Stimulated activated naive CD8-positive, alpha-beta T cell treated with anti-CD3 and anti-CD28 coated beads, Interleukin-15, Interleukin-2, amounts not matched to agents 100 ng/mL and 50 ng/mL, for 24 hours (primary cell): ENCODE measurements at regions not wholly inside any gene's neighbourhood (a gene's known extent, or its start where the extent isn't known, plus 50 kb on each side); places are given as distances from the start of the nearest gene placed in this dataset.

ENCODE experiments used
- H3K27ac Mint-ChIP-seq: one replicate; pipeline ENCODE4 v1.8.0; 2021; ENCODE audit warnings: mild to moderate bottlenecking, mixed read lengths
- H3K27me3 Mint-ChIP-seq: one replicate; pipeline ENCODE4 v1.8.0; 2021; ENCODE audit warnings: mixed read lengths
- H3K36me3 Mint-ChIP-seq: one replicate; pipeline ENCODE4 v1.8.0; 2021; ENCODE audit warnings: low read depth, mixed read lengths
- H3K4me1 Mint-ChIP-seq: one replicate; pipeline ENCODE4 v1.8.0; 2021; ENCODE audit warnings: low read depth, mixed read lengths
- H3K4me3 Mint-ChIP-seq: one replicate; pipeline ENCODE4 v1.8.0; 2021; ENCODE audit warnings: mild to moderate bottlenecking, mixed read lengths
- H3K9me3 Mint-ChIP-seq: one replicate; pipeline ENCODE4 v1.8.0; 2021; ENCODE audit warnings: mixed read lengths

DNA sequence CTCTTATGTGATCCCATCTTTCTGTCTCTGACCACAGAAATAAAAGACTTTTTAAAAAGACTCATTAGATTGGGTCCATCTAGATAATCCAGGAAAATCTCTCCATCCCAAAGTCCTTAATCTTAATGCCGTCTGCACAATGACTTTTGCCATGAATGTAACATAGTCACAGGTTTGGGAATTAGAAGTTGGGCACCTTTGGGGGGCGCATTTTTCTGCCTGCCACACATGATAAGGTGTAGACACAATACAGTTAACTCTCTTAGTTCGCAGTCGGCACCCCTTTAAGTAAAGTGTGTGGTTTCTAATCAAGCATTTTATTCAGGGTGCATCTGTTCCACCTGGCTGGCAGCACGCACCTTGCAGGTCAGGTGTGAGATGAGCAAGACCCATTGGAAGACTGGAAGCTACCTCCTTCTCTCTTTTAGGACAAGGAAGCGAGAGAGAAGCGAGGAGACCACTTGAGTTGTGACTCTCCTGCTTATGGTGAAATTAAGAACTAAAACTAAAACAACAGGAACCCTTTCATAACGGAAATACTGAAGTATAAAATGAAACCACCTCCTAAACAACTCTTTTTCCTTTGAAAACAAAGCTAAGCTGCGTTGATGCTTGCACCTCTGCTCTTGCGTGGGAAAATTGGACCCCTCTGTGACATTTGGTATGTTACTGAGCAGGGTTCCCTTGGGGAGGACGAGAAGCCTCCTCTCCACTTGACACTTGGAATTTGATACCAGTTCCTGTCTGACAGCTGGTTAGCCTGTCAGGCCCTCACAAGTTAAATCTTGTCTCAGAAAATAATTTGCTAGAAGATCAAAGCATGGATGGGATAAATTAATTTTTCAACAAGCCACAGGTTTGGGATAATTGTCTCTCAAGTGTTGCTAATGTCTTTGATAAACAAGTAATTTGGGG is 304.6 kb upstream of the DMRT1 start:
- Mint-ChIP-seq H3K27me3 (peaks cover 4% of the 10 kb centered on the region), H3K4me1 (peaks cover 6% of the 10 kb centered on the region), H3K36me3 (peaks cover 4% of the 10 kb centered on the region), H3K27ac (no peak overlapping the region), H3K9me3 (no peaks in the 10 kb centered on the region), H3K4me3 (peak overlapping the region; percentile 28)

DNA sequence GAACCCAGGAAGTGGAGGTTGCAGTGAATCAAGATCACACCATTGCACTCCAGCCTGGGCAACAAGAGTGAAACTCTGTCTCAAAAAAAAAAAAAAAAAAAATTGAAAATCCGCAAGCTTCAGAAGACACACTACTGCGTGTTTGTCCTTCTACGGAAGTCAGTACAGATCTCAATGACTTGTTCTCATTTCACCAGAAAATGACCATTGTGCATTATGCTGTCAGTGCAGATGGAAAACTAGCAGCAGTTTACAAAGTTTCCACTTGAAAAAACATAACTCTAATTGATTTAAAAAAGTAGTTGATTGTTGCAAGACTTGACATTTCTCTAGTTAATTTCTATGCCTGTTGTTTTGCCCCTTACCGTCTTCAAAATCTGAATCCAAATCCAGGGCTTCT is 298.0 kb upstream of the DMRT1 start:
- no peak overlapping the region for H3K4me3 Mint-ChIP-seq
- no peaks in the 10 kb centered on the region for H3K9me3 Mint-ChIP-seq
- peaks cover 4% of the 10 kb centered on the region for H3K36me3 Mint-ChIP-seq
- peaks cover 7% of the 10 kb centered on the region for H3K4me1 Mint-ChIP-seq
- no peak overlapping the region for H3K27ac Mint-ChIP-seq
- peaks cover 4% of the 10 kb centered on the region for H3K27me3 Mint-ChIP-seq

DNA sequence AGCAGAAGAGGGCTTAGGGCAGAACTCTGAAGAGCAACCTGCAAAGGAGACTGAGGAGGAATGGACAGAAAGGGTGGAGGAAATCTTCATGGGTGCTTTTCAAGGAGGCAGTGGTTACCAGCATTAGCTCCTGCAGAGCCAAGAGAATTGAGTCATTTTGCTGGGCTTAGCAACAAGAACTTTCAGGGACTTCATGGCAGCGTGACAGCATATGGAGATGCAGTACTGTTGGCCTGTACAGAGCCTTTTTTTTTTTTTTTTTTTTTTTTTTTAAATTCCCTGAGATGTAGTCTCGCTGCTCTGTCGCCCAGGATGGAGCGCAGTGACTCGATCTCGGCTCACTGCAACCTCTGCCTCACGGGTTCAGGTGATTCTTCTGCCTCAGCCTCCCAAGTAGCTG is 296.0 kb upstream of the DMRT1 start:
- Mint-ChIP-seq H3K4me3 (no peak overlapping the region), H3K4me1 (peaks cover 7% of the 10 kb centered on the region), H3K27ac (no peak overlapping the region), H3K36me3 (no peaks in the 10 kb centered on the region), H3K9me3 (no peaks in the 10 kb centered on the region), H3K27me3 (no peaks in the 10 kb centered on the region)

DNA sequence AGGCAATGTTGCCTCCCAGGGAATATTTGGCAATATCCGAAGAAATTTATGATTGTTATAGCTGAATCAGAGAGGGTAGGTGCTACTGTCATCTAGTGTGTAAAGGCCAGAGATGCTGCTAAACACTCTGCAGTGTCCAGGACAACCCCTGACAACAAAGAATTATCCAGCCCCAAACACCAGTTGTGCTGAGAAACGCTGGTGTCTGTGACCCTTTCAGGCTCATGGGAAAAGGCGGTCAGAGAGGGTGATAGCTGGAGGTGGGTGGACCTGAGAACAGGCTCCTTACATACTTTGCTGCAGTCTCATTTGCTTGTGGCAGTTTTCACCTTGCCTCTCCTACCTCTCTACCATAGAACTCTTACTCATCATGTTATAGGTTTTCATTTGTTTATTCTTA is 295.3 kb upstream of the DMRT1 start:
- H3K9me3 Mint-ChIP-seq = no peaks in the 10 kb centered on the region
- H3K4me3 Mint-ChIP-seq = no peak overlapping the region
- peaks cover 7% of the 10 kb centered on the region for H3K4me1 Mint-ChIP-seq
- H3K36me3 Mint-ChIP-seq = no peaks in the 10 kb centered on the region
- no peaks in the 10 kb centered on the region for H3K27me3 Mint-ChIP-seq
- no peak overlapping the region for H3K27ac Mint-ChIP-seq

DNA sequence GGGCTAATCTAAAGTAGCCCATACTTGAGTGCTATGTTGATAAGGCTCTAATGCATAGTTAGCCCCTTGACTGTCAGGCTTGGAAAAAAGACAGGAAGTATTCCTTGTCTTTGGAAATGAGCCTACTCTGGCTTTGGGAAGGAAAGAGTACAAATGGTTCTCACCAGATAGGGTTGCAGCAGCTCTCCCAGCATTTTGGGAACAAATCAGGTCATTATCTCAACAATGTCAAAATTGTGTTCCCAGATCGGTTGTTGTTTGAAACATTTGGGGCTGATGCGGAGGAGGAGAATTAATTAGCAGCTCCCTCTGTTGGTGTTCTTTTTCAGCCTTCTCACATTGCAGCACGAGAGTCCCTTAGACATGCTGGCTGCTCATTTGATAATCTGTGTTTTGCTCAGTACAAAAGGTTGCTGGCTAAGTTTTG is 294.7 kb upstream of the DMRT1 start:
- Mint-ChIP-seq H3K9me3 (no peaks in the 10 kb centered on the region), H3K27ac (no peak overlapping the region), H3K27me3 (no peaks in the 10 kb centered on the region), H3K4me3 (no peak overlapping the region), H3K36me3 (no peaks in the 10 kb centered on the region), H3K4me1 (peaks cover 7% of the 10 kb centered on the region)

DNA sequence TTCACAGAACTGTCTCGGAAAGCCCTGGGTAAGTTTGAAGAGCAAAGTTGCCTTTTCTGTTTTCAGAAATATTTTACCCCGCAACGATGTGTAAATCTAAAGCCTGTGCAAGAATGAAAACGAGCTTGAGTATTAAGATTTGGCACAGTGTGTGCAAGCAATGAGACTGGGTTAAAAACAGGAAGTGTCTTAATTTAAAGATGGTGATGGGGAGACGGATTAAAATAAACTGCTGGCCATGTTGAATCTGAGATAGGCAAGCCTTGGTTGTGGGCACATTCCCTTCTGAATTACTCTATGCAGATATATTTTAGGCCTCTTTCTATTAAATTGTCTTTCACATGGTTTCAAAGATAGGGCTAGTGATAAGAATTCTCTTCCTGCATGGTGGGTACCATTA is 294.2 kb upstream of the DMRT1 start:
- H3K4me3 Mint-ChIP-seq = no peak overlapping the region
- no peaks in the 10 kb centered on the region for H3K27me3 Mint-ChIP-seq
- H3K9me3 Mint-ChIP-seq = no peaks in the 10 kb centered on the region
- peaks cover 7% of the 10 kb centered on the region for H3K4me1 Mint-ChIP-seq
- no peak overlapping the region for H3K27ac Mint-ChIP-seq
- H3K36me3 Mint-ChIP-seq = no peaks in the 10 kb centered on the region

DNA sequence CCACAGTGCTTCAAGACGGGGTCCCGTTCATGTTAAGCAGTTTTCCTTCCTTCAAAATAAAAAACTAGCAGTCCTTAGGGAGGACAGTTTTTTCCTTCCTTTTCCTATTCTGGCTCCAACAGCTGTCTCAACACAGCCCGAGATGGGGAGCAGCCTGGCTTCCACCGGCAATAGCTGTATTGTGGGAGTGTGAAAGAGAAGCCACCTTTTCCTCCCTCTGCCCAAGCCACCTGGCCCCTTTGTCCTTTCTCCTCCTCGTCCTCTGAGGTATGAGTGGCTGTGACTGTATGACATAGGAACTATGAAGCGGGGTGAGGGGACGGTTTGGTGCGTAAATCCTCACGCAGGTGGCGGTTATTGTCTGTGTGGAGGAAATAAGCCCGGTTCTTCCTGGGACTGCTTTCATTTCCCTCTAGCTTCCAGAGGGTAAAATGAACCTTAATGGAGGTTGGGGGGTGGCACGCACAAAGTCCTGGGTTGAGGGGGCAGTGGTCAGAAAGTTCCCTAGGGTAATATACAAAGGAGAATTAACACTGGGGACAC is 292.0 kb upstream of the DMRT1 start:
- Mint-ChIP-seq H3K9me3 (no peaks in the 10 kb centered on the region), H3K27ac (no peak overlapping the region), H3K4me1 (peaks cover 7% of the 10 kb centered on the region), H3K36me3 (no peaks in the 10 kb centered on the region), H3K4me3 (no peak overlapping the region), H3K27me3 (no peaks in the 10 kb centered on the region)

DNA sequence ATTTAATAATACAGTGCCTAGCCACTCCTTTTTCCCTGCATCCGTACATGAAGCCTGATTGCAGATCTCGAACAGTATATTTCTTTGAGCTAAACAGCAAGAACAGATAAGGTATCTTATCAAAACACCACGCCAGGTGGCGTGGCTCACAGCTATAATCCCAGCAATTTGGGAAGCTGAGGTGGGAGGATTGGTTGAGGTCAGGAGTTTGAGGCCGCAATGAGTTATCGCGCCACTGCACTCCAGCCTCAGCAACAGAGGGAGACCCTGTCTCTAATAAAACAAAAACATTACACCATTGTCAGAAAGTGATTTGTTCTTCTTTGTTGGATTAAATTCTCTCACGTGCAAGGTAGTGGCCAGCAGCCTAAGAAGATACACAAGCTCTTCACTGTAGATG is 291.2 kb upstream of the DMRT1 start:
- Mint-ChIP-seq H3K36me3 (no peaks in the 10 kb centered on the region), H3K27ac (no peak overlapping the region), H3K4me3 (no peak overlapping the region), H3K27me3 (no peaks in the 10 kb centered on the region), H3K4me1 (peaks cover 7% of the 10 kb centered on the region), H3K9me3 (no peaks in the 10 kb centered on the region)

DNA sequence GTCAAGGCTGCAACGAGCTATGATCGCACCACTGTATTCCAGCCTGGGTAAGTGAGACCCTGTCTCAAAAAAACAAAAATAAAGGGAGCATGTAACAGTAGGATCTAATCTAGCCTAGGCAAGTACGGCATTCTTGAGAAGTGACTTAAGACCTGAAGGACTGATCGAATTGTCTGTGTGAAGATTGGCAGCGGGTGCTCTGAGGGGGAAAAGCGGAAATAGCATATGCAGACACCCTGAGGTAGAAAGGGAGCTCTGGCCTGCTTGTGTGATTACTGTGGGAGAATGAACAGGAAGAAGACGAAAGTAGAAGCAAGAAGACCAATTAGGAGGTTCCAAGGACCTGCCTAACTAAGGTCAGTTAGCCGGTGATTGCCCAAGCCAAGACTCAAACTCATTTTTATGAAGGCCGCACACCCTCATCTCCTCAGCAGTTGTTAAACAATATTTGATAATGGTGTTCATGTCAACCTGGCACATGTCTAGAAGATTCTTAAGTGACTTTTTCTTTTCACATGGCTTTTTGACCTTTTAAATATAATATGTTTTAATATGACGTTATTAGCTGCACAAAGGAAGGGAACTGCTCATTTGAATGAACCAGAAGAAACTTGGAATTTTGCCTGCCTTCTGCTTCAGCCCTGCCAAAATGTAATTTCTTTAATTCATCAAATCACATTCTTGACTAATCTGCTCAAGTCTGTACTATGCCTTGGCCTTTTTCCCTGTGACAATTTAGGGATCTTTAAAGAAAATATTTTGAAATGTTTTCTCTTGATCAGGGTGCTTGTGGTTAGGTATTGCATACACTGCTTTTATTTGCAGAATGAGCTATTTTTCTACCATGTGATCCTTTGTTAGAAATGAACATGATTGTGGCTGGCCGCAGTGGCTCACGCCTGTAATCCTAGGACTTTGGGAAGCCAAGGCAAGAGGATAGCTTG is 289.2 kb upstream of the DMRT1 start:
- no peak overlapping the region for H3K27ac Mint-ChIP-seq
- H3K36me3 Mint-ChIP-seq = no peaks in the 10 kb centered on the region
- H3K4me1 Mint-ChIP-seq = peaks cover 4% of the 10 kb centered on the region
- no peaks in the 10 kb centered on the region for H3K9me3 Mint-ChIP-seq
- H3K27me3 Mint-ChIP-seq = no peaks in the 10 kb centered on the region
- H3K4me3 Mint-ChIP-seq = no peak overlapping the region

DNA sequence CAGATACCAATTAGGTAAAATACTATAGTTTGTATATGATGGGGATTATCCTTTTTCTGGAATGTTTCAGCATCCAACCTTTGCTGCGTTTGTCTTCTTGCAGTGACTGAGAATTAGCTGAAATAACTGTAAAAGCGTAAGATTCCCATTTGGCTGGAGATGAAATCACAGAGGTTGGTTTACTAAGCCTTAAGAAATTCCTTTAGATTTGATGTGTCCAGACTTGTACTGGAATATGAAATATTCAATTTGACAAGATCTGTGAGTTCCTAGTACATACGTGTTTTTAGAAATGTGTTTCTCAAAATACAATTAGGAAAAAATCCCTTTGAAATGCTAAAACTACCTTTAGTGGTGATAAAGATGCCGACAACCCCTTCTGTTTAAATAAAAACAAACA is 286.0 kb upstream of the DMRT1 start:
- H3K27ac Mint-ChIP-seq = no peak overlapping the region
- H3K9me3 Mint-ChIP-seq = no peaks in the 10 kb centered on the region
- no peaks in the 10 kb centered on the region for H3K36me3 Mint-ChIP-seq
- no peaks in the 10 kb centered on the region for H3K27me3 Mint-ChIP-seq
- H3K4me3 Mint-ChIP-seq = no peak overlapping the region
- H3K4me1 Mint-ChIP-seq = peaks cover 13% of the 10 kb centered on the region

DNA sequence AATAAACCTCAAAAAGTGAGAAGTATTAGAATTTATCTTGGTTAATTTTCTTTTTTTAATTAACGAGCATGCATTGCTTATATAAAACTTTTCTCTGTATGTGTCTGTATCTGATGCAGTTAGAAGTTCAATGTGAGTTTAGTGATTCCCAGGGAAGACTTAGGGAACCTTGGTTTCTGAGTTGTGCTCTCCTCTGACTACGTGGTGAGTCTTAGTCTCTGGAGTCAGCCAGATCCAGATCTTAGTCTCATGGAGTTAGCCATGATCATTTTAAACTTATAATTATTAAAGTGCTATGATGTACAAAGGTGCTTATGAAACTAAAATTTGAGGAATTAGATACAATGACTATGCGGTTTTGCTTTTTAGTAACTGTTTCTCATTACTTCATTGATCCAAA is 285.3 kb upstream of the DMRT1 start:
- Mint-ChIP-seq H3K9me3 (no peaks in the 10 kb centered on the region), H3K4me1 (peaks cover 13% of the 10 kb centered on the region), H3K36me3 (no peaks in the 10 kb centered on the region), H3K27ac (no peak overlapping the region), H3K4me3 (no peak overlapping the region), H3K27me3 (no peaks in the 10 kb centered on the region)

DNA sequence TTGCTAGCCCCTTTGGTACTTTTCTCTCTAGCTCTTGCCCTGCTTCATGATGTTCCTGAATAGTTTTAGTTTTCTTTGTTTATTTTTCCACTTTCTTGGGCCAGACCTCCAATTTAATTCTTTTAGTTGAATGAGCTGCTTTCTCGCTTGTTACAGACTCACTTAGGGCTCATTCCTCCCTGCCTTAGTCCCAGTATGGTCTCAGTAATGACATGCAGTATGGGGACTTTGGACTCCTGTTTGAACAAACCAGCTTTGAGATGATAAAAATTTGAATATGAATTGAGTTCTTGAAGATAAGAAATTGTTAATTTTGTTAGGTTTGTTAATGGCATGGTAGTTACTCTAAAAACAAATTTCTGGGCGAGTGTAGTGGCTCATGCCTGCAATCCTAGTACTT is 284.8 kb upstream of the DMRT1 start:
- Mint-ChIP-seq H3K4me1 (peaks cover 13% of the 10 kb centered on the region), H3K27ac (no peak overlapping the region)

DNA sequence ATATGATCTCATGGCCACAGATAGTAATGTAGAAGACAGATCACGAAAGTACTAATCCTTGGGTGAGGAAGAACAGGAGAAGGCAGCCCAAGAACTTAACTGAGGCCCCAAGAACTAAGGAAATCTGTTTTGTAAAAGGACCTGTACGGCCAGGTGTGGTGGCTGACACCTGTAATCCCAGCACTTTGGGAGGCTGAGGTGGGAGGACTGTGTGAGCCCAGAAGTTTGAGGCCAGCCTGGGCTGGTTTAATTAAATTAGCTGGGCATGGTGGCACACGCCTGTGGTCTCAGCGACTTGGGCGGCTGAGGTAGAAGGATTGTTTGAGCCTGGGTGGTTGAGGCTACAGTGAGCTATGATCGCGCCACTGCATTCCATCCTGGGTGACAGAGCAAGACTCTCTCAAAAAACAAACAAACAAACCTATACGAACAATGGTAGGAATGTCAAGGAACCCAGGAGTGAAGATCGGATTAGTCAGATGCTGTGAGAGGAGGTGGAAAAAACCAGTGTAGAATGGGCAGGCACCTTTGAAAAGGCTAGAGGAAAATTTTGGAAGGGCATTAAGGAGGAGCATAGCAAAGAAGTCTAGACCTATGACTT is 283.8 kb upstream of the DMRT1 start:
- Mint-ChIP-seq H3K27ac (no peak overlapping the region), H3K9me3 (no peaks in the 10 kb centered on the region), H3K4me1 (peaks cover 13% of the 10 kb centered on the region), H3K4me3 (no peak overlapping the region), H3K36me3 (no peaks in the 10 kb centered on the region), H3K27me3 (no peaks in the 10 kb centered on the region)

More for the DNA sequence above, 284.8 kb upstream of the DMRT1 start:
- no peaks in the 10 kb centered on the region for H3K36me3 Mint-ChIP-seq
- no peaks in the 10 kb centered on the region for H3K27me3 Mint-ChIP-seq
- H3K4me3 Mint-ChIP-seq = no peak overlapping the region
- H3K9me3 Mint-ChIP-seq = no peaks in the 10 kb centered on the region

DNA sequence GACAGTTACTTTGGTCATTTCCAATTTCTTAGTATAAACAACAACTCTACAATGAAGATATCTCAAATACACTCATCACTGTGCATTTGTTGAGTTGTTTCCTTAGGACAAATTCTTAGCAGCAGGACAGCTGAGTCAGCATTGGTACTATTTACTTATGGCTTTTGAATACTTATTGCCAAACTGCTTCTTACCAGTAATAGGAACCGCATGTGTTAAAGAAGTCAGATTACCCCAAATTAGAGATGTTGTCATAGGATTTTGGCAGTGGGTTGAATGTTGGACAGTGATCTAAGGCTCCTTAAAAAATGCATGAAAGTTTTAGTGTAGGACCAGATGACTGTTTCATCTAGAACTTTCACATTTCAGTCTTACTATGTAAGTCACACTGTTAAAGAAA is 280.1 kb upstream of the DMRT1 start:
- Mint-ChIP-seq H3K4me3 (no peak overlapping the region), H3K27ac (no peak overlapping the region), H3K9me3 (no peaks in the 10 kb centered on the region), H3K27me3 (no peaks in the 10 kb centered on the region), H3K36me3 (no peaks in the 10 kb centered on the region), H3K4me1 (peaks cover 17% of the 10 kb centered on the region)

DNA sequence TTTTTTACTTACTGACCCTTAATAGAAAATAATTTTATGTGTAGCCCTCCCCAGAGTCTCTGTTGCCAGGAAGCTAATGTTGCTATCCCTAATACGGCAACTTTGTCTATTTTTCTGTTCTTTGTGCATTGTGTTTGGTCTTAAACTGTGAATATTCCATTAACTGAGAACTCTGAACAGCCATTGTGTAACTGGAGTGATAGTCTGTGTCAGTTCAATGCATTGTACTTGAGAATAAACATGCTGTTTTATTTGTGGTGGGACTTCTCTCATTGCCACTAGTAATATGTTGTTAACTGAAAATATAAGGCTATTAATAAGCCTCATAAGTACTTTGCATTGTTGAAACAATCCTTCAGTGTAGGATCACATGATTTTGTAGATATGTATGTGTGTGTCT is 278.3 kb upstream of the DMRT1 start:
- Mint-ChIP-seq H3K4me1 (peaks cover 29% of the 10 kb centered on the region), H3K27me3 (no peaks in the 10 kb centered on the region), H3K36me3 (no peaks in the 10 kb centered on the region), H3K9me3 (no peaks in the 10 kb centered on the region), H3K27ac (no peak overlapping the region), H3K4me3 (no peak overlapping the region)
